Mesendoderm (in vitro differentiated cells): ENCODE measurements at regions not wholly inside any gene's neighbourhood (a gene's known extent, or its start where the extent isn't known, plus 50 kb on each side); places are given as distances from the start of the nearest gene placed in this dataset.

Experiments used
- DNase-seq: peaks from one replicate; pipeline ENCODE4 v3.0.0; 2013
- H2AK5ac ChIP-seq: 2 replicates; pipeline ENCODE4 v1.6.1; 2013; ENCODE audit warnings: low read length, inconsistent platforms
- H2BK120ac ChIP-seq: 2 replicates; pipeline ENCODE4 v1.6.1; 2013; ENCODE audit warnings: low read depth, mild to moderate bottlenecking, low read length, moderate library complexity, mixed read lengths
- H2BK15ac ChIP-seq: replicated peaks from 2 replicates; pipeline ENCODE4 v1.6.1; 2013; ENCODE audit warnings: low read depth, mild to moderate bottlenecking, moderate library complexity
- H2BK5ac ChIP-seq: 2 replicates; pipeline ENCODE4 v1.6.1; 2013; ENCODE audit warnings: low read length, inconsistent platforms
- H3K18ac ChIP-seq: 2 replicates; pipeline ENCODE4 v1.6.1; 2013; ENCODE audit warnings: mild to moderate bottlenecking, low read length, mixed read lengths
- H3K23ac ChIP-seq: one replicate; pipeline ENCODE4 v1.6.1; 2013; ENCODE audit warnings: low read length
- H3K27ac ChIP-seq: 2 replicates; pipeline ENCODE4 v1.5.1; 2013; ENCODE audit warnings: low read depth, mild to moderate bottlenecking, inconsistent platforms, low read length, moderate library complexity
- H3K27me3 ChIP-seq: 2 replicates; pipeline ENCODE4 v1.6.1; 2013; ENCODE audit warnings: low read length, control low read depth, mild to moderate bottlenecking, inconsistent platforms; ENCODE audit not compliant: insufficient read depth, poor library complexity
- H3K36me3 ChIP-seq: 2 replicates; pipeline ENCODE4 v1.6.1; 2013; ENCODE audit warnings: low read length, inconsistent platforms; ENCODE audit not compliant: control insufficient read depth, insufficient read depth
- H3K4ac ChIP-seq: one replicate; pipeline ENCODE4 v1.6.1; 2013; ENCODE audit warnings: low read depth, mild to moderate bottlenecking, low read length, moderate library complexity
- H3K4me1 ChIP-seq: 2 replicates; pipeline ENCODE4 v1.6.1; 2013; ENCODE audit warnings: low read depth, low read length, inconsistent platforms; ENCODE audit not compliant: control insufficient read depth
- H3K4me2 ChIP-seq: 2 replicates; pipeline ENCODE4 v1.6.1; 2013; ENCODE audit warnings: low read length
- H3K4me3 ChIP-seq: 2 replicates; pipeline ENCODE4 v1.5.1; 2013; ENCODE audit warnings: mild to moderate bottlenecking, low read length
- H3K56ac ChIP-seq: one replicate; pipeline ENCODE4 v1.6.1; 2013; ENCODE audit warnings: low read length
- H3K79me1 ChIP-seq: 2 replicates; pipeline ENCODE4 v1.6.1; 2013; ENCODE audit warnings: low read length, inconsistent platforms
- H3K79me2 ChIP-seq: 2 replicates; pipeline ENCODE4 v1.6.1; 2013; ENCODE audit warnings: mild to moderate bottlenecking, low read length; ENCODE audit not compliant: control insufficient read depth, insufficient read depth
- H3K9ac ChIP-seq: 2 replicates; pipeline ENCODE4 v1.6.1; 2013; ENCODE audit warnings: low read length, inconsistent platforms
- H4K5ac ChIP-seq: one replicate; pipeline ENCODE4 v1.6.1; 2013; ENCODE audit warnings: low read length
- H4K8ac ChIP-seq: one replicate; pipeline ENCODE4 v1.6.1; 2013; ENCODE audit warnings: low read depth, mild to moderate bottlenecking, control low read depth, low read length, moderate library complexity
- WGBS: extraction: QIAGEN DNeasy Blood & Tissue Kit; methylation state at CpG from one replicate; pipeline ENCODE4 v1.1.7; 2013; ENCODE audit warnings: low lambda C conversion rate, missing lambda C conversion rate; ENCODE audit not compliant: insufficient coverage; ENCODE audit errors: extremely low coverage; 5-methylcytosine and 5-hydroxymethylcytosine counted together

DNA sequence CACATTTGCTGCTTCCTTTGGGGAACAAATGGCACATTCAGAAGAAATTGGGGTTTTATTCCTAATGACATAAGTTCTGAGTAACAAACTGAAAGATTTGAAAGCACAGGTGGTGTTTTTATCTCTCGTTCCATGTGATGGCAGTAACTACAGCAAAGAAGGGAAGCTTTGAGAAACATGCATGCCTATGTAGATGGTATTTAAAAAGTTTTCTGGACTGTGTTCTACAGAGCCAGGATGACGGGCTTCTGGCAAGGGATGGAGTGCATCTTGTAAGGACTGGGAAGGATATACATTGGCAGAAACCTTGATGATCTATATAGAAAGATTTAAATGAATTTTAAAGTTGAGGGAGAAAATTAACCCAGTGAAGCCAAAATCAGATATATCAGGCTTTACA is 362.2 kb upstream of the ROPN1 start:
- Histone ChIP-seq H3K18ac (no peak overlapping the region), H3K79me1 (no peaks in the 10 kb centered on the region), H3K4me1 (no peaks in the 10 kb centered on the region), H4K5ac (no peak overlapping the region), H3K56ac (no peak overlapping the region), H2AK5ac (no peak overlapping the region), H3K23ac (no peak overlapping the region), H3K36me3 (no peaks in the 10 kb centered on the region), H3K27me3 (no peaks in the 10 kb centered on the region), H2BK15ac (no peak overlapping the region), H3K4me3 (no peak overlapping the region), H3K79me2 (no peaks in the 10 kb centered on the region), H3K27ac (no peak overlapping the region), H2BK5ac (no peak overlapping the region), H4K8ac (no peak overlapping the region), H3K9ac (no peak overlapping the region), H2BK120ac (no peak overlapping the region), H3K4me2 (no peak overlapping the region), H3K4ac (no peak overlapping the region)
- no peak for DNase-seq
- WGBS, result no CpG with 5 or more reads among the region's 2 CpGs

- H3K27me3 ChIP-seq, result no peaks in the 10 kb centered on the region
- H3K79me1 ChIP-seq, result no peaks in the 10 kb centered on the region
- no peak overlapping the region for H3K4me3 ChIP-seq
- no peak overlapping the region for H3K56ac ChIP-seq
- H2AK5ac ChIP-seq, result no peak overlapping the region
- H3K4me2 ChIP-seq, result no peak overlapping the region
- no peak overlapping the region for H2BK15ac ChIP-seq
- H3K23ac ChIP-seq, result no peak overlapping the region
- WGBS, result no CpG with 5 or more reads among the region's 3 CpGs
- H3K9ac ChIP-seq, result no peak overlapping the region
- DNase-seq, result no peak
- no peak overlapping the region for H3K27ac ChIP-seq
- H3K4ac ChIP-seq, result no peak overlapping the region
- no peaks in the 10 kb centered on the region for H3K79me2 ChIP-seq
- H3K4me1 ChIP-seq, result no peaks in the 10 kb centered on the region
- H2BK120ac ChIP-seq, result no peak overlapping the region
- H2BK5ac ChIP-seq, result no peak overlapping the region
- no peak overlapping the region for H3K18ac ChIP-seq
- H3K36me3 ChIP-seq, result no peaks in the 10 kb centered on the region
- H4K8ac ChIP-seq, result no peak overlapping the region
- H4K5ac ChIP-seq, result no peak overlapping the region
Measured at GRCh38 chr3:124358156-124358555, 366.2 kb upstream of the ROPN1 start.

DNA sequence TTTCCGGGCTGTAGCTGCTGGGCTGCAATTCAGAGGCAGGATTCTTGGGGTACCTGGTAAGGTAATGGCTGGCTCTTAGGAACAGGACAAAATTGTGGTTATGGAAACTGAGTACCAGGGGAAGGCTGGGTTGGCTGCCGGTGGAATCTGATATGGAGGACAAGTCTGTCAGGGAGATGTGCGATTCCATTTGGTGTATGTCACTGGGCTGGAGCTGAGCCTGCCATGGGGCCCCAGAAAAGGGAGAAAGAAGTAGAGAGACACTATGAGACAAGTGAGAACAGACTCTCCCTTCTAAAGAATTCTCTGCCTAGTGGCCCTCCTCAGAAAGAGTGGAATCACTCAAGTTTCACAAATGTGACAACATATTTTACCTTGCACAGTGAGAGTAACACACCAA is 368.2 kb upstream of the ROPN1 start:
- Histone ChIP-seq H3K27me3 (no peaks in the 10 kb centered on the region), H2BK15ac (no peak overlapping the region), H2AK5ac (no peak overlapping the region), H3K27ac (no peak overlapping the region), H3K56ac (no peak overlapping the region), H3K9ac (no peak overlapping the region), H3K4me1 (no peaks in the 10 kb centered on the region), H3K79me2 (no peaks in the 10 kb centered on the region), H3K4me3 (no peak overlapping the region), H2BK120ac (no peak overlapping the region), H2BK5ac (no peak overlapping the region), H3K4ac (no peak overlapping the region), H3K18ac (no peak overlapping the region), H3K4me2 (no peak overlapping the region), H3K79me1 (no peaks in the 10 kb centered on the region), H4K8ac (no peak overlapping the region), H3K23ac (no peak overlapping the region), H3K36me3 (no peaks in the 10 kb centered on the region), H4K5ac (peak overlapping the region; percentile 27)
- DNase-seq, result no peak
- no CpG with 5 or more reads among the region's 3 CpGs for WGBS

- Histone ChIP-seq H2BK120ac (no peak overlapping the region), H2BK5ac (no peak overlapping the region), H3K79me2 (no peaks in the 10 kb centered on the region), H3K36me3 (no peaks in the 10 kb centered on the region), H4K8ac (no peak overlapping the region), H3K4ac (no peak overlapping the region), H3K56ac (no peak overlapping the region), H2AK5ac (no peak overlapping the region), H4K5ac (peak overlapping the region; percentile 27), H3K9ac (no peak overlapping the region), H3K4me1 (no peaks in the 10 kb centered on the region), H3K4me3 (no peak overlapping the region), H3K23ac (no peak overlapping the region), H3K18ac (no peak overlapping the region), H3K79me1 (no peaks in the 10 kb centered on the region), H3K27ac (no peak overlapping the region), H3K4me2 (no peak overlapping the region), H2BK15ac (no peak overlapping the region), H3K27me3 (no peaks in the 10 kb centered on the region)
- no CpG with 5 or more reads among the region's 3 CpGs for WGBS
- DNase-seq, result peak; percentile 82
Measured at GRCh38 chr3:124360563-124360962, 368.6 kb upstream of the ROPN1 start.

DNA sequence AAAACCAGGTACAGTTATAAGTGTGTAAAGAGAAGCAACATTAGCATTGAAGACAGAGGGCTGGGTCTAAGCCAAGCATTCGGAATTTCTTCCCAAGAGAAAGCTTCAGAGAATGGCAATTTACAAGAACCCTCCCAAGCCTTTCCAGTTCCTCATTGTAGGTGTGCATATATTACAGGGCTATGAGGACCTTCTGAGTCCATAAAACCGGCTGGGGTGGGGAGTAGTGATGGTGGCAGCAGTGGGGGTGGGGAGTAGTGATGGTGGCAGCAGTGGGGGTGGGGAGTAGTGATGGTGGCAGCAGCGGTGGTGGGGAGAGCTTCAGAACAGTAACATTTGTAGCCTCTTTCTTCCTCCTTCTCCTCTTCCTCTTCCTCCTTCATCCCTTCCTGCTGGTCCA is 368.7 kb upstream of the UMPS start:
- Histone ChIP-seq H2BK15ac (no peak overlapping the region), H3K4me2 (no peak overlapping the region), H2AK5ac (no peak overlapping the region), H2BK5ac (no peak overlapping the region), H3K4me1 (no peaks in the 10 kb centered on the region), H3K18ac (no peak overlapping the region), H4K5ac (no peak overlapping the region), H3K56ac (no peak overlapping the region), H3K4ac (no peak overlapping the region), H3K27ac (no peak overlapping the region), H3K4me3 (no peak overlapping the region), H3K79me1 (no peaks in the 10 kb centered on the region), H4K8ac (no peak overlapping the region), H3K27me3 (no peaks in the 10 kb centered on the region), H3K23ac (no peak overlapping the region), H3K9ac (no peak overlapping the region), H3K79me2 (no peaks in the 10 kb centered on the region), H2BK120ac (no peak overlapping the region), H3K36me3 (no peaks in the 10 kb centered on the region)
- no peak for DNase-seq
- WGBS, result no CpG with 5 or more reads among the region's 3 CpGs

DNA sequence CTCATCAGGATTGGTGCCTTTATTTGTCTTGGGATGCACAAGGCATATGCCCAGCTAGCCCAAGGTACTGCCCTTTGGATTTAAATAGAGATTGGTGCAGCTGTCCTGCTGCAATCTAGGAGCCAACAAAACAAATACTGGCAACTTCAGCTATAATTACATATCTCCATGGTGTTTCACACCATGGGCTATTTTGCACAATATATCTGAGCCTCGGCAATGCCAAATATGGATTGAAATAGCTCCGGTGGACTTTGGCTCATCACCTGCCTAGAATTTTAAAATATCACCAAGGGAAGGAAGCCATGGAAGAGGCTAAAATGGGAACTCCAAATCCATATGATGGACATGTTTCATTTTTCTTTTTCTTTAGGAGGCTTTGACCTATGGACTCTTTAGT is 367.8 kb upstream of the UMPS start:
- Histone ChIP-seq H3K23ac (no peak overlapping the region), H3K4ac (no peak overlapping the region), H3K18ac (no peak overlapping the region), H2BK5ac (no peak overlapping the region), H4K8ac (no peak overlapping the region), H3K79me2 (no peaks in the 10 kb centered on the region), H3K9ac (no peak overlapping the region), H3K27ac (no peak overlapping the region), H3K36me3 (no peaks in the 10 kb centered on the region), H2BK15ac (no peak overlapping the region), H3K4me2 (no peak overlapping the region), H3K4me3 (no peak overlapping the region), H3K56ac (no peak overlapping the region), H3K4me1 (no peaks in the 10 kb centered on the region), H2BK120ac (no peak overlapping the region), H4K5ac (no peak overlapping the region), H3K79me1 (no peaks in the 10 kb centered on the region), H2AK5ac (no peak overlapping the region), H3K27me3 (no peaks in the 10 kb centered on the region)
- WGBS, result no CpG with 5 or more reads among the region's 2 CpGs
- DNase-seq, result no peak
